Loucy (cell line): ENCODE measurements at regions not wholly inside any gene's neighbourhood (a gene's known extent, or its start where the extent isn't known, plus 50 kb on each side); places are given as distances from the start of the nearest gene placed in this dataset.

Experiments
- H2AFZ ChIP-seq: fragments of 200-600 bp; sonication (generic); 2 replicates; pipeline ENCODE4 v1.6.0; 2016; ENCODE audit warnings: antibody characterized with exemption, mild to moderate bottlenecking, low read length, moderate library complexity
- H3F3A ChIP-seq: fragments of 200-600 bp; 2 replicates; pipeline ENCODE4 v1.6.0; 2016; ENCODE audit warnings: antibody characterized with exemption, low read depth, mild to moderate bottlenecking
- H3K27me3 ChIP-seq: fragments of 200-600 bp; sonication (generic); 2 replicates; pipeline ENCODE4 v1.6.1; 2014; ENCODE audit warnings: low read length, mild to moderate bottlenecking; ENCODE audit not compliant: insufficient read depth, poor library complexity, severe bottlenecking
- H3K36me3 ChIP-seq: fragments of 200-600 bp; sonication (generic); 2 replicates; pipeline ENCODE4 v1.6.1; 2016; ENCODE audit warnings: low read length; ENCODE audit not compliant: insufficient read depth
- H3K4me1 ChIP-seq: fragments of 200-600 bp; sonication (generic); 2 replicates; pipeline ENCODE4 v1.5.1; 2014; ENCODE audit warnings: low read length, mild to moderate bottlenecking; ENCODE audit not compliant: insufficient read depth, poor library complexity, severe bottlenecking
- H3K4me2 ChIP-seq: fragments of 200-600 bp; sonication (generic); 2 replicates; pipeline ENCODE4 v1.6.0; 2014; ENCODE audit warnings: antibody characterized with exemption, low read length, low read depth, mild to moderate bottlenecking; ENCODE audit not compliant: poor library complexity, severe bottlenecking
- H3K4me3 ChIP-seq: fragments of 200-600 bp; sonication (generic); 2 replicates; pipeline ENCODE4 v1.5.1; 2014; ENCODE audit warnings: low read length, mild to moderate bottlenecking, mixed read lengths; ENCODE audit not compliant: poor library complexity, severe bottlenecking
- H3K79me2 ChIP-seq: fragments of 200-600 bp; sonication (generic); 2 replicates; pipeline ENCODE4 v1.6.1; 2014; ENCODE audit warnings: low read length; ENCODE audit not compliant: insufficient read depth
- H3K9ac ChIP-seq: fragments of 200-600 bp; sonication (generic); 2 replicates; pipeline ENCODE4 v1.6.0; 2014; ENCODE audit warnings: mild to moderate bottlenecking, low read depth, low read length, moderate library complexity; ENCODE audit not compliant: poor library complexity, severe bottlenecking
- H3K9me2 ChIP-seq: fragments of 200-600 bp; sonication (generic); replicated peaks from 2 replicates; pipeline ENCODE4 v1.6.1; 2016; ENCODE audit warnings: low read depth, low read length, mixed read lengths
- H3K9me3 ChIP-seq: fragments of 200-600 bp; sonication (generic); 2 replicates; pipeline ENCODE4 v1.6.1; 2014; ENCODE audit warnings: mild to moderate bottlenecking, antibody characterized with exemption, low read length, low read depth; ENCODE audit not compliant: insufficient read depth
- H4K20me1 ChIP-seq: fragments of 200-600 bp; sonication (generic); 2 replicates; pipeline ENCODE4 v1.6.0; 2014; ENCODE audit warnings: antibody characterized with exemption, low read length, mild to moderate bottlenecking; ENCODE audit not compliant: insufficient read depth, poor library complexity, severe bottlenecking
- EZH2phosphoT487 ChIP-seq: fragments of 200-600 bp; IDR thresholded peaks from 2 replicates; pipeline ENCODE4 v1.6.1; 2018; ENCODE audit warnings: antibody characterized with exemption, mild to moderate bottlenecking, moderate library complexity, borderline replicate concordance
- TF ChIP-seq, protein P1 (sequence below): fragments of 200-600 bp; sonication (generic); conservative IDR thresholded peaks from 2 replicates; pipeline ENCODE4 v1.5.1; 2014; ENCODE audit warnings: mild to moderate bottlenecking, antibody characterized with exemption, low read length

- no peak overlapping the region for H3K4me2 ChIP-seq
- no peaks in the 10 kb centered on the region for H4K20me1 ChIP-seq
- H3K79me2 ChIP-seq = no peaks in the 10 kb centered on the region
- H2AFZ ChIP-seq = no peak overlapping the region
- no peaks in the 10 kb centered on the region for H3K9me3 ChIP-seq
- H3F3A ChIP-seq = no peaks in the 10 kb centered on the region
- no peaks in the 10 kb centered on the region for H3K36me3 ChIP-seq
- no peak overlapping the region for H3K9ac ChIP-seq
- no peak overlapping the region for H3K4me3 ChIP-seq
- TF ChIP-seq, protein P1, sequence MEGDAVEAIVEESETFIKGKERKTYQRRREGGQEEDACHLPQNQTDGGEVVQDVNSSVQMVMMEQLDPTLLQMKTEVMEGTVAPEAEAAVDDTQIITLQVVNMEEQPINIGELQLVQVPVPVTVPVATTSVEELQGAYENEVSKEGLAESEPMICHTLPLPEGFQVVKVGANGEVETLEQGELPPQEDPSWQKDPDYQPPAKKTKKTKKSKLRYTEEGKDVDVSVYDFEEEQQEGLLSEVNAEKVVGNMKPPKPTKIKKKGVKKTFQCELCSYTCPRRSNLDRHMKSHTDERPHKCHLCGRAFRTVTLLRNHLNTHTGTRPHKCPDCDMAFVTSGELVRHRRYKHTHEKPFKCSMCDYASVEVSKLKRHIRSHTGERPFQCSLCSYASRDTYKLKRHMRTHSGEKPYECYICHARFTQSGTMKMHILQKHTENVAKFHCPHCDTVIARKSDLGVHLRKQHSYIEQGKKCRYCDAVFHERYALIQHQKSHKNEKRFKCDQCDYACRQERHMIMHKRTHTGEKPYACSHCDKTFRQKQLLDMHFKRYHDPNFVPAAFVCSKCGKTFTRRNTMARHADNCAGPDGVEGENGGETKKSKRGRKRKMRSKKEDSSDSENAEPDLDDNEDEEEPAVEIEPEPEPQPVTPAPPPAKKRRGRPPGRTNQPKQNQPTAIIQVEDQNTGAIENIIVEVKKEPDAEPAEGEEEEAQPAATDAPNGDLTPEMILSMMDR = no peak
- no peaks in the 10 kb centered on the region for H3K9me2 ChIP-seq
- H3K27me3 ChIP-seq = no peaks in the 10 kb centered on the region
- peaks cover 25% of the 10 kb centered on the region for H3K4me1 ChIP-seq
Measured at GRCh38 chr3:13157986-13158385, 84.8 kb upstream of the IQSEC1 start.

GRCh38 chr3:13152826-13153710, 79.8 kb upstream of the IQSEC1 start:
- no peak overlapping the region for H2AFZ ChIP-seq
- no peak overlapping the region for H3K9ac ChIP-seq
- H3K36me3 ChIP-seq = no peaks in the 10 kb centered on the region
- no peak for TF ChIP-seq EZH2phosphoT487
- TF ChIP-seq, protein P1 = no peak; the same call in 1 of the 2 replicates
- H3K27me3 ChIP-seq = no peaks in the 10 kb centered on the region
- H3K9me2 ChIP-seq = no peaks in the 10 kb centered on the region
- no peak overlapping the region for H3K4me2 ChIP-seq
- H3K4me3 ChIP-seq = no peak overlapping the region
- H3F3A ChIP-seq = no peaks in the 10 kb centered on the region
- H4K20me1 ChIP-seq = no peaks in the 10 kb centered on the region
- no peaks in the 10 kb centered on the region for H3K4me1 ChIP-seq
- no peaks in the 10 kb centered on the region for H3K79me2 ChIP-seq
- no peaks in the 10 kb centered on the region for H3K9me3 ChIP-seq

DNA sequence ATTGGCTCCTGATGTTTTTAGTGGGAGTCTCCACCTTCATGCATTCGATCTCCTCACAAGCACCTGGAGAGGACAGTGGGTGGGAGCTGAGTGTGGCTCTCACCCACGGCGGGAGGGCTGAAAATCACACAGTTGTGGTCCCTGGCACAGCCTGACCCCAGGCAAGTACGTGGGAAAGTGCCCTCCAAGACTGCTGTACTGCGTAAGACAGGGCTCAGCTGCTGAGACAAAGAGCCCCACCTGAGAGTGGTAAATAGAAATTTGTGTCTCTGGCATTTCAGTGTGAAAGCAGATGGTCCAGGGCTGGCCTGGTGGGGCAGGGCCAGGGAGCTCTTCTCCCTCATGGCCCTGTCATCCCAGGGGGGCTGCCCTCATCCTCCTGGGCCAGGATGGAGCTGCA, 77.4 kb upstream of the IQSEC1 start:
- no peak overlapping the region for H3K4me3 ChIP-seq
- H3K9me2 ChIP-seq = no peaks in the 10 kb centered on the region
- TF ChIP-seq, protein P1 = no peak
- TF ChIP-seq EZH2phosphoT487 = no peak
- no peaks in the 10 kb centered on the region for H3K4me1 ChIP-seq
- no peaks in the 10 kb centered on the region for H4K20me1 ChIP-seq
- no peaks in the 10 kb centered on the region for H3K36me3 ChIP-seq
- no peaks in the 10 kb centered on the region for H3K9me3 ChIP-seq
- no peaks in the 10 kb centered on the region for H3K27me3 ChIP-seq
- no peak overlapping the region for H2AFZ ChIP-seq
- no peaks in the 10 kb centered on the region for H3F3A ChIP-seq
- no peaks in the 10 kb centered on the region for H3K79me2 ChIP-seq
- no peak overlapping the region for H3K9ac ChIP-seq
- H3K4me2 ChIP-seq = no peak overlapping the region
